NCI-H2107 treated with DMSO at 0.1 percent for 48 hours (cell line): ENCODE measurements at regions not wholly inside any gene's neighbourhood (a gene's known extent, or its start where the extent isn't known, plus 50 kb on each side); places are given as distances from the start of the nearest gene placed in this dataset.

Source experiments
- DNase-seq: peaks from one replicate; lab custom pipeline; 2025; ENCODE audit not compliant: unreplicated experiment; lab: John Stamatoyannopoulos, UW

DNA sequence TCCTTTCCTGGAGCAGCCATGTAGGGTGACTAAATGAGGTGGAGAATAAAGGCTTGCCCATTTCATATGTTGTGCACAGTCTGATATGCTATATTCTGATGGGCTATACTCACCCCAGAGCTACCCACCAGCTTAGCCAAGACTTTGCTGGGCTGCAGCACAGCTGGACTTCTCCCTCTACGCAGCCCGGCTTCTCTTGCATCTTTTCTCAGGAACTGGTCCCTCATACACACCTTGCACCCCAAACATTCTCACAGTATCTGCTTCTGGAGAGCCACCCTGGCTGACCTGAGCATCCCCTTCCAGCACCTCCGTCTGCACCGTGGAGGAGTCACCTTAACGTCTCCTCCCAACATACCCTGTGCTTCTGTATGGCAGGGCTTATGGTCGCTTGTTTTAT, 150.8 kb upstream of the PMEPA1 start:
- no peak for DNase-seq

DNA sequence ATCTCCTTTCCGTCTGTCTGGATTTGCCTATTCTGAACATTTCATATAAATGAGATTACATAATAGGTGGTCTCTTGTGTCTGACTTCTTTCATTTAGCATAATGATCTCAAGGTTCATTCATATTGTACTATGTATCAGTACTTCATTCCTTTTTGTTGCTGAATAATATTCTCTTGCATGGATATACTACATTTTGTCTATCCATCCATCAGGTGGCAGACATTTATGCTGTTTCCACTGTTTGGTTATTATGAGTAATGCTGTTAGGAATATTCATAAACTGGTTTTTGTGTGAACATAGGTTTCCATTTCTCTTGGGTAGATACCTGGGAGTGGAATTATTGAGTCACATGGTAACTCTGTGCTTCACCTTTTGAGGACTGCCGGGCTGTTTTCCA, 148.2 kb upstream of the PMEPA1 start:
- no peak for DNase-seq

DNA sequence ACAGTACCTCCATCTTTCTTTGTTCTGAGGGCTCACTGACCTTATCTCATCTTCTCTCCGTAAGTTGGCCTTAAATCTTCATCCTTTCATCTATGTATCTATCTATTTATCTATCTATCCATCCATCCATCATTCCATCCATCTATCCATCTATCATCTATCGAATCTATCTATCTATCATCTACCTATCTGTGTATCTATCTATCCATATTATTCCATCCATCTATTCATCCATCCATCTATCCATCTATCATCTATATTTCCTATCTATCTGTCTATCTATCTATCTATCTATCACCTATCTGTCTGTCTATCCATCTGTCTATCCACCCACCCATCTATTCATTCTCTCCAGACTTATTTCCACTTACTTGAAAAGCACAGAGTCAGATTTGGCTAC, 147.3 kb upstream of the PMEPA1 start:
- no peak for DNase-seq

DNA sequence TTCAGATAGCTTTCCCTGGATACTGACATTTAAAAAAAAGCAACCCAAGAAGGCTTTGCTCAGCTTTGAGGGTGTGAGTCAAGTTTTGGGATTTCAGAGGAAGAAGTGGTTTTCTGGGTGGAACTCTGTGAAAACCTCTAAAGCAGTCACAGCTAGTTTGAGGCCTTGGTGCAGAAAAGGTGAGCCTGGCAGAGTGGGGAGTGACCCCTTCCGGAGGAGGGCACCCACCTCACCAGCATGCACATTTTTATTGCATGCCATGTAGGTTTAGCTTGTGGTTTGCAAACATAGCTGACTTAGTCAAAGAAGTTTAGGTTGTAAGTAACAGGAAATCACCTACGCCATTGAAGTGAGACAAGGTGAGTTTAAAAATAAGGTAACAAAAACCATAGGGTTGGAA, 146.8 kb upstream of the PMEPA1 start:
- no peak for DNase-seq

DNA sequence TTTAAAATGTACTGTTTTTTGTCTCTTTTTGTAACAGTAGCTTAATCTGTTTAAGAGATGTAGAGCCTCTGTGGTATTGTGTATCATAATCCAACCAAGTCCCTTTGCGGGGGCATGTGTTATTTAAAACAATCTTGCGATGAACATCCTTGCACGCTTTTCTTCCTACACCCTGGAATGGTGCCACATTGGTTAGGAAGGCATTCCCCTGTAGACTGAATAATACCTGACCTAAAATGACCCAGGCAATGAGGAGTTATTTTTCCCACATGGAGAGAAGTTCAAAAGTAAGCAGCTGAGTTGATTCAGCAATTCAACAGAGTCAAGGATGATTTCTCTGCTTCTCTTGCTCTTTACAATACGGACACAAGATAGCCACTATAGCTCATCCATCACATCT, 142.0 kb upstream of the PMEPA1 start:
- no peak for DNase-seq

DNA sequence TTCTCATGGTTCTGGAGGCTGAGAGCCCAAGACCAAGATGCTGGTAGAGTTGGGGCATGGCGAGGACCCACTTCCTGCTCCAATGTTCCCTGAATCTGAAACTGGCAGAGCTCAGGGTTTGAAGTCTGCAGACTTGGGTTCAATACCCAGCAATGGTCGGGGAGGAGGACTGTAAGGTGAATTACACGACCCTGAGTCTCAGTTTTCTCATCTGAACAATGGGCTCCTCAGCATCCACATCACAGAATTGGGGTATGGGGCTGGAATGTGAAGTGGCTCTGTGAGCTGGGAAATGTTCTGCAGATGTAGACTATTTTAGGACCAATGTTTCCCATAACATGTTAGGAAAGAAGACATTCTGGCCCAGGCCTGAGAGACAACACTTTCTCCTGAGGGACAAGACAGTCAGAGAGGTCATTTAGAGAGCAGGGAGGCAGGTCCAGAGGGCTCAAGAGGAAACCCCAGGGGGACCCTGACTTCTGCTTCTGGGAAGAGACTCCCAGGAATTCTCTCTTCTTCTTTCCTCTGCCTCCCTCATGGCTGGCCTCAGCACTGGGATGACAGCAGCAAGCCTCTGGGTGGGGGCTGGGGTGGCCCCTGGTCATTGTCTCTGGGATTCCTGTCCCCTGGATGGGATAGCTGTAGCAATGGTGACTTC, 141.3 kb upstream of the PMEPA1 start:
- no peak for DNase-seq

DNA sequence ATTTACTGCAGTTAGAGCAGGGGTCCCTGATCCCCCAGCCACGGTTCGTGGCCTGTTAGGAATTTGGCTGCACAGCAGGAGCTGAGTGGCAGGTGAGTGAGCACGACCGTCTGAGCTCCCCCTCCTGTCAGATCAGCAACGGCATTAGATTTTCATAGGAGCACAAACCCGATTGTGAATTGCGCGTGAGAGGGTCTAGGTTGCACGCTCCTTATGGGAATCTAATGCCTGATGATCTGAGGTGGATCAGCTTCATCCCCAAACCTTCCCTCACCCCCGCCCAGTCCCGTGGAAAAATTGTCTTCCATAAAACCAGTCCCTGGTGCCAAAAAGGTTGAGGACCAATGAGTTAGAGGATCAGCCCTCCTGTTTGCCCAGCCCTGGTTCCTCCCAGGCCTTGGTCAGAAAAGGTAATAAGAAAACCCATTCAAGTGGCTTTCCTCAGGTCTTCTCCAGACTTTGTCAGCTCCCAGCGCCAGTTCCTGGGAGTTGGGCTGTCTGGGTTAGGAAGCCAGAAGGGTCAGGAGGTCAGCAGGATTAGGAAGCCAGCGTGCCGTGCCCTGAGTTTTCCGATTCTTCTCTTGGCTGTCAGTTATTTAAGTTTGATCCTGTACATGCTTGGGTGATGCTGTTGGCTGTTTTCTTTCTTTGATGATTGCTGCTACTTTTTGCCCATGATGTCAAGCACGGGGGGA, 139.9 kb upstream of the PMEPA1 start:
- DNase-seq, result no peak

DNA sequence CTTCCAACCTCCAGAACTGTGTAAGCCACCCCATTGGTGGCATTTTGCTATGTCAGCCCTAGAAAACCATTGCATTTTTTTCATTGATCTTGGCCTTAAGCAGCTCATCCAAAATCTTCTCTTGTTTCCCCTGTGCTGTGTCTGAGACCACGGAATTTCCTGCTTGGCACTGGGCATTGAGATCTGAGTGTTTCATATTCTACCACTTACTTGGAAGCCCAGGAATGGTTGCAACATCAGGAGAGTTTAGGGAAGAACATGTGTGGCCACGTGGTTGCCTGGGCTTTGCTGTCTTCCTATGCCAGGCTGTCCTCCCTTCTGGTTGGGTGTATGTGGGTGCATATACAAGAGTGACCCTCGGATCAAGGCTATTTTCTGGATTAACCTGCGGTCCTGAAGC, 139.3 kb upstream of the PMEPA1 start:
- no peak for DNase-seq

DNA sequence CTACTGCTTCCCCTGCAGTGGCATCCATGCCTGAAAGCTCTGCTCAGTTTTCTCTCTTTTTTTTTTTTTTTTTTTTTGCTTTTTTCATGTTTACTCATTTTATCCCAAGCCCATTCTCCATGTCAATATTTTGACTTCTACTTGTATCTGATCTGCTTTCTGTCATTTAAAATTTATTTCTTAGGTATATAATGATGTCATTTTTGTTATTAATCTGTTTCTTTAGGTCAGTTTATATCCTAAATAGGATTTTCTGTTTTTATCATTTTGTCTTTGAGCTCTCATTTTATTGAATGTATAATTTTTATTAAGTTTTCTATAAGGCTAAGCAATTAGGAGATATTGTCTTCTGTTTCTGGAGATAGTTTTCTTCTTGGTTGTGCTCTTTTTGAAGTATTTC, 138.5 kb upstream of the PMEPA1 start:
- no peak for DNase-seq

DNA sequence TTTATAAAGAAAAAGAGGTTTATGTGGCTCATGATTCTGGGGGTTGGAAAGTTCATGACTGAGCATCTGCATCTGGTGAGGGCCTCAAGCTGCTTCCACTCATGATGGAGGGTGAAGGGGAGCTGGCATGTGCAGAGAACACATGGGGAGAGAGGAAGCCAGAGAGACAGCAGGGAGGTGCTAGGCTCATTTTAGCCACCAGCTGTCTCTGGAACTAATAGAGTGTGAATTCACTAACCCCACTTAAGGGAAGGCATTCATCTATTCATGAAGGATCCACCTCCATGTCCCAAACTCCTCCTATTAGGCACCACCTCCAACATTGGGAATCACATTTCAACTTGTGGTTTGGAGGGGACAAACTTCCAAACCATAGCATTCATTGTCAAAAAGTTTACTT, 137.3 kb upstream of the PMEPA1 start:
- no peak for DNase-seq

DNA sequence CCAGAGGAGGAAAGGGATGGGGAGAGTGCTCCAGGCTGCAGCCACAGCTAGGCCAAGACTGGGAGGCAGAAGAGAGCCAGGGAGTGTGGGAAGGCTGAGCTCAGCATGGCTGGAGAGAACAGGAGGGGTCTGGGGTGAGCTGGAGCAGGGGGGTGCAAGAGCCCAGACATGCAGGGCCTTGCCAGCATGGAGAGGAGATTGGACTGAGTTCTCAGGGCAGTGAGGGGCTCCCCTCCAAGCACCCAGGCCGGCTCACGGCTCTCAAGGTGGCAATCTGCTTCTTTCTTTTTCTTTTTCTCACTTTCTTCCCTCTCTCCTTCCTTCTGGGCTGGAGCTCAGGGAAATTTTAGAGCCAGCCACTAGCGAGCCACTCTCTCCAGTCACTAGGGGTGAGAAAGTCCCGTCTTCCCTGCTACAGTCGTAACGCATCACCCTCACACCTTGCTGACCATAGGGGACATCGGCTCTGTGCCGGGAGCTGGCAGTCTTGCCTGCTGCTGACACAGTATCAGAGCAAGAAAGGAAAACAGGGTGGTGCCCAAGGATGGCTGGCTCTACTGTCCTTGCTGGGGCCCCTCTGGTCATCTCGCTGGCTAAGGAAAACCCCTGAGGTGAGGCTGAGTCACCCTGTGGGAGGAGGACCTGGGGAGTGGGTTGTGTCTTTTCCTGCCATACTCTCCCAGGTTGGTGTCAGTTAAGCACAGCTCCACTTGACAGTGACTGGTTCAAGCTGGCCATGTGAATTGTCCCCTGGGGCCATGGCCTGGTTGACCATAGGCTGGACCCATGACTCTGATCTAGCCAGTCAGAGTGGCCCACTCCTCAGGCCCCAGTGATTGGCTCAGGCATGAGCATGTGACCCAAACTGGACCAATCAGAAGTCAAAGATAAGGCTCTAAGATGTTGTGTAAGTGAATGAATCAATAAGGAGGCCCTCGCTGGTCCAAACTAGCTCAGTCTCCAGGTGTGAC, 135.1 kb upstream of the PMEPA1 start:
- DNase-seq, result no peak

DNA sequence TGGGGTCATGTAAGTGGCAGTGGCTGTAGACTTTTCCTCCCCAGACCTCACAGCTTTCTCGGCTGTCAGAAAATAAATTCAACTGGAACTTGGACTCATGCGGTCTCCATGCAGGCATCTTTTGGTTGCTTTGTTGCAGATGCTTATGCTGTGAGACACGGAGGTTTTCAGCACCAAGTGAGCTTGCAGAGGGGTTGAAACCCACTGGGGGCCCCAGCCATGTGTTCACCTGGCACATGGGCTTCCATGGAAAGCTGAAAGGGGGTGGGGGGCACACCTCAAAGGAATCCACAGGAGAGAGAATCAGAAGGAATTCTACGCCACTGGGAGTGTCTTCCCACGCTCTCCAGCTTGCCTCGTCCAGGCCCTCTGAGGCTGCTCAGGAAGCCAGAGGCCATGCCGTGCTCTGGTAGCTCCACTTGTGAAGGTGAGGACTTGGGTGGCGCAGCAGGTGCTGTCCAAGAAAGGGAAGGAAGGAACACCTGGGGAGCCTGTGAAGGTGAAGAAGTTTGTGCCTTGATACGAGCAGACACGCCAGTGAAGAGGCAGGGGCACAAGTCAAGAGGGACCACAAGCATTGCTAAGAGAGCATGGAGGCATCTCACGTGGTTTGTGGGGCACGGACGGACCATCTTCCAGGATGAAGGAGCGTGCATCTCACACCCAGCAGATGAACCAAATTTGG, 134.3 kb upstream of the PMEPA1 start:
- DNase-seq, result no peak

DNA sequence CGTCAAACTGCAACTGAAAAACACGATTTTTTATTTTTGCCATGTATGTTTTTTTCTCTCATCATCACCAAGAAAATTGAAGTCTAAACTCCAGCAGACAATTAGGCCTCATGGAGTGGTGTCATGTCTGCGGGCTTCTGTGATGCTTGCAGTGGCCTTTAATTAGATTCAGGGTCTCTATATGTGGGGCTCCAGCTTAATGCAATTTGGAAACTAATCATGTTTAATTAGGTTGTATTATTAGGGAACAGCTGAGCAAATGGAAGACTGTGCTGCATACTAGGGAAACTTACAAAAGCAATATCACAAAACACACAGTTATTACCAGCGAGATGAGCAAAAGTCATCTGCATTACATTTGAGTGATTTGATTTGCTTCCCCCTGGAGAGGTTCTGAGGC, 132.9 kb upstream of the PMEPA1 start:
- DNase-seq, result no peak

DNA sequence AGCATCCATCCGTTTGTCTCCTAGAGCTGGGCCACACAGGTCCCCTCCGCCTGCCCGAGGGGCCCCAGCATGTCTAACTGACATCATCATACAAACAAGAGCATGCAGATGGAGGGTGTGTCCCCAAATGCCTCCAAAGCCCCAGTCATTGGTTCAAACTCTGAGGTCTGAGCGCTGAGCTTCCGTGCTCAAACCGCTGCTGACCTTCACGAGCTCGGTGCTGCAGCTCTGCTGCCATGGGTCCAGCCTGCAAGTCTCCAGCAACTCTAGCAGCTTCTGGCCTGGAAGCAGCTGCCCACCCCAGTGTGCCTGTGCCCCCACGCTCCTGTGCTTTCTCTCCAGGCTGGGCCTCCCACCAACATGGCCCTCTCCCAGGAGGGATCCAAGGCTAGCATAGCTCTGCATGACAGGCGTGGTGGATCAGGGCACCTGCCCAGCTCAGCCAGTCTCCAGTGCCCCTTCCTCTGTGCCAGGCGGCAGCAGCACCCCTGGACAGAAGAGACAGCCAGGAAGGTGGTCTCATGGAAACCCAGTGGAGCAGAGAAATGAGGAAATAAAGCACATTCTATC, 131.6 kb upstream of the PMEPA1 start:
- no peak for DNase-seq

DNA sequence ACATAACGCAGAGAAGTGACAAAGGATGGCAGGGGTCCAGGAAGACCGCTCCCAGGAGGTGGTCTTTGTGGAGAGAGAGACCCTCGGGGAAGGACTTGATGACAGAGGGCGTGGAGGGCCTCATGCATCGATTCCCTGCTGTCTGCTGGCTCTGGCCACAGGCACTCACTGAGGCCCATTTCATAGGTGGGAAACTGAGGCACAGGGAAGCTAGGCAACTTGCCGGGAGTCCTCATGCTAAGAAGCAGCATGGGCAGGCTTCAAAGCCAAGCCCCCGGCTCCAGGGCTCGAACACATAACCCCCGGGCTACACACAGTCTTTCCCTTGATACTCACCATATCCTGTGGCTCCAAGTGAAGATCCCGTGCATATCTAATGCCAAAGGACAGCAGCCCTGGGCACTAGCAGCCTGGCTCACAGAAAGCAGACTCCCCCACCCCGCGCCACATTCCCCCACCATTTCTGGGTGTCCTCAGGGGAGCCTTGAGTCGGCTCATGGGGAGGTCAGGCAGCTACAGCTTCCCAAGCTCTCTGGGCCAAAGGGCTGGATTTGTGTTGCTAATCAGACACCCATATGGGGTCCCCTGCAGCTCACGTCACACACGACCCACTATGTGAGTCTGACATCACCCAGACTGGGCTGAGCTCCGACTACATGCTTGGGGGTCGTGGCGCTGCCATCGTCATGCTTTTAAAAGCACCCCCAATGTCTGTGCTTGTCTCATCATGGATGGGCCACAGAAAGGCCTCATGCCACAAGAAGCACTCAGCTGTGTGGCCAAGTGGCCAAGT, 130.9 kb upstream of the PMEPA1 start:
- no peak for DNase-seq

DNA sequence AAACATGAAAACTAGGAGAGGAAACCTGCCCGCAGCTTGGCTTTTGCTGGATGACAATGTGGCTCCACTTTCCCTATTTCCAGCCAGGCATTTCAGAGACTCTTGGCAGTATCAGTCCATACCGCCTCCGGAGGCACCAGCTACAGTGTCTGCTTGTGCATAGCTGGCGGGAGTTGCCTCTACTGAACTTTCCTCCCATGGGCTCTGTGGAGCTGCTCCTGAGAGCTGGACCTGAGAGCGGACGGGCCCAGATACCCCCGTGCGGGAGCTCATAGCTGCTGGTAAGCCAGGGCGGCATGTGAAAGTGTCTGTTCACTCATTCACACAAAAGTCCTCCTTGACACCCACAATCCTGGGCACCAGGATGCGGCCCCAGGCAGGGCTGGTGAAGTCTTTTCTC, 130.3 kb upstream of the PMEPA1 start:
- no peak for DNase-seq

DNA sequence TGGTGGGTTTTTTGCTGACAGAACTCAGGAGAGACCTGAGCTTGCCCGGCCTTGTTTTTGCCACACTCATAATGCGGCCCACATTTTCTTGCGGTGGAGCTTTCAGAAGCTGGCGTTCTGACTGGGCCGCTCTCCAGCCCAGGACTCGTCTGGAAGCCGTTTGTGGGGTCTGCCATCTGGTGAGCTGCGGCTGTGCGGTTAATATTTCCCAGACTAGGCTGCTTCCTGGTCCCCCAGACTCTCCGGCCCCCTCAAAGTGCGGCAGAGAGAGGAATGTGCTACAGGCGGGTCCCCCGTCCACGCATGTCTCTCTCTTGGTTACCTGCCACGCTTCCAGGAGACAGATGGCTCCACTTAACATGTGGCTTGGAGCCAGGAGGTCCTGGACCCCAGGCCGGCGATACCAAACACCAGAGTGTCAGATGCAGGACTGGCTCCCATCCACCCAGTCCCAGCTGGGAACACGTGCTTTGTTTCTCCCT, 128.9 kb upstream of the PMEPA1 start:
- DNase-seq, result no peak

DNA sequence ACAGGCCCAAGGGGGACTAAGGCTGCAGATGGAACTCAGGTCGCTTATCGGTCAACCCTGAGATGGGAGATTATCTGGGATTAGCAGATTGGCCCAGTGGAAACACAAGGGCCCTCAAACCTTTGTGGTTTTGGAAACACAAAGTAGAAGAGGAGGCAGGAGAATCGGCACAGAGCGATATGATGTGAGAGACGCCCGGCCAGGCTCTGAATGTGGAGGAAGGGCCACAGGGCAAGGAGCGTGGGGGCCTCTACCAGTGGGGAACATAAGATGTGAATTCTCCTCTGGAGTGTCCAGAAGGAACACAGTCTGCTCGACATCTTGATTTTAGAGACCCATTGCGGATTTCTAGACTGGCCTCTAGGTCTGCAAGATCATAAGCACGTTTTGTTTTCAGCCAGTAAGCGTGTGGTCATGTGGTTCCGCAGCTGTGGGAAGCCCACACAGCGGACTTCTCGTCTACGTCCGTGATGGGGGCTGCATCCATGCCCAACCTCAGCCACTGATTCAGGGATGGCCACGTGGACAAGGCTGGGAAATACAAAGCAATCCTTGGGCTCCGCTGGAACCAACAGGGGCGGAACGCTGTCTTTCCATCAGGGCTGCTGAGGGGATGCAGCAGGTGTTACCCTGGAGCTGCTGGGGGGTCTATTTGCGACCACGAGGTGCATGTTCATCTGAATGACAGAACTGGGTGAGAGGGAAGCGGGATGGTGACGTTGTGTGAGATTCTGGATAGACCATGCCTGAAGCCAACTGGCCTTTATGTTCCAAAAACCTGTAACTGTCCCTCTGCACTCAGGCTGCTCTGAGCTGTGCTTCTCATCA, 127.6 kb upstream of the PMEPA1 start:
- DNase-seq, result no peak
